ENCODE measurements at regions not wholly inside any gene's neighbourhood (a gene's known extent, or its start where the extent isn't known, plus 50 kb on each side); places are given as distances from the start of the nearest gene placed in this dataset.
"Not testable (repeated sequence)": the region's sequence is repeated elsewhere in the genome, so short reads cannot be mapped to it uniquely, and the experiment has no call there.

- Histone ChIP-seq H3K9me3 (ENCODE audit: control insufficient read depth in 5 of 5, low read length in 5 of 5) (no peaks in the 10 kb centered on the region), H3K36me3 (ENCODE audit: control insufficient read depth in 5 of 5, insufficient read depth in 5 of 5, low read length in 5 of 5) (no peaks in the 10 kb centered on the region), H3K4me1 (ENCODE audit: control insufficient read depth in 5 of 5, insufficient read depth in 5 of 5, low read length in 5 of 5) (no peaks in the 10 kb centered on the region), H3K4me3 (ENCODE audit: low read depth in 1 of 5, low read length in 5 of 5) (no peak overlapping the region), H3K27me3 (ENCODE audit: control insufficient read depth in 5 of 5, insufficient read depth in 4 of 5, low read length in 5 of 5) (no peaks in the 10 kb centered on the region), H3K27ac (ENCODE audit: low read depth, low read length) (no peak overlapping the region), H3K9ac (ENCODE audit: low read length in 5 of 5) (no peak overlapping the region)
Measured at GRCh38 chr6:68502946-68503345, 132.1 kb upstream of the ADGRB3 start.

- H3K9ac ChIP-seq (ENCODE audit: low read length in 5 of 5), result no peak overlapping the region
- no peak overlapping the region for H3K4me3 ChIP-seq (ENCODE audit: low read depth in 1 of 5, low read length in 5 of 5)
Measured at GRCh38 chr6:68497927-68498326, 137.2 kb upstream of the ADGRB3 start.

DNA sequence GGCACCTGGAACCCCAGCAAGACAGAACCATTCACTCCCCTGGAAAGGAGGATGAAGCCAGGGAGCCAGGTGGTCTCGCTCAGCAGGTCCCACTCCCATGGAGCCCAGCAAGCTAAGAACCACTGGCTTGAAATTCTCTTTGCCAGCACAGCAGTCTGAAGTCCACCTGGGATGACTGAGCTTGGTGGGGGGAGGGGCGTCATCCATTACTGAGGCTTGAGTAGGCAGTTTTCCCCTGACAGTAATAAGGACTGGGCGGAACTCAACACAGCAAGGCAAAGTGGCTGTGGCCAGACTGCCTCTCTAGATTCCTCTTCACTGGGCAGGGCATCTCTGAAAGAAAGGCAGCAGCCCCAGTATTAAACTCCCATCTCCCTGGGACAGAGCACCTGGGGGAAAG lies 140.2 kb upstream of the ADGRB3 start:
- not testable (repeated sequence) for H3K4me1 ChIP-seq (ENCODE audit: control insufficient read depth in 5 of 5, insufficient read depth in 5 of 5, low read length in 5 of 5); H3K9me3 ChIP-seq (ENCODE audit: control insufficient read depth in 5 of 5, low read length in 5 of 5); H3K4me3 ChIP-seq (ENCODE audit: low read depth in 1 of 5, low read length in 5 of 5); H3K27me3 ChIP-seq (ENCODE audit: control insufficient read depth in 5 of 5, insufficient read depth in 4 of 5, low read length in 5 of 5); H3K9ac ChIP-seq (ENCODE audit: low read length in 5 of 5); H3K36me3 ChIP-seq (ENCODE audit: control insufficient read depth in 5 of 5, insufficient read depth in 5 of 5, low read length in 5 of 5); H3K27ac ChIP-seq (ENCODE audit: low read depth, low read length)

More at GRCh38 chr6:68497927-68498326, 137.2 kb upstream of the ADGRB3 start:
- H3K9me3 ChIP-seq (ENCODE audit: control insufficient read depth in 5 of 5, low read length in 5 of 5), result peaks cover 0 to 7% (median 0%) of the 10 kb centered on the region in 5 donors
- no peak overlapping the region for H3K27ac ChIP-seq (ENCODE audit: low read depth, low read length)
- H3K36me3 ChIP-seq (ENCODE audit: control insufficient read depth in 5 of 5, insufficient read depth in 5 of 5, low read length in 5 of 5), result no peaks in the 10 kb centered on the region
- no peaks in the 10 kb centered on the region for H3K4me1 ChIP-seq (ENCODE audit: control insufficient read depth in 5 of 5, insufficient read depth in 5 of 5, low read length in 5 of 5)
- H3K27me3 ChIP-seq (ENCODE audit: control insufficient read depth in 5 of 5, insufficient read depth in 4 of 5, low read length in 5 of 5), result no peaks in the 10 kb centered on the region

- Histone ChIP-seq H3K4me3 (ENCODE audit: low read depth in 1 of 5, low read length in 5 of 5) (no peak overlapping the region), H3K4me1 (ENCODE audit: control insufficient read depth in 5 of 5, insufficient read depth in 5 of 5, low read length in 5 of 5) (peaks cover 0 to 5% (median 0%) of the 10 kb centered on the region in 5 donors), H3K9me3 (ENCODE audit: control insufficient read depth in 5 of 5, low read length in 5 of 5) (no peaks in the 10 kb centered on the region), H3K36me3 (ENCODE audit: control insufficient read depth in 5 of 5, insufficient read depth in 5 of 5, low read length in 5 of 5) (no peaks in the 10 kb centered on the region), H3K9ac (ENCODE audit: low read length in 5 of 5) (no peak overlapping the region), H3K27ac (ENCODE audit: low read depth, low read length) (no peak overlapping the region), H3K27me3 (ENCODE audit: control insufficient read depth in 5 of 5, insufficient read depth in 4 of 5, low read length in 5 of 5) (no peaks in the 10 kb centered on the region)
Measured at GRCh38 chr6:68476611-68477010, 158.5 kb upstream of the ADGRB3 start.

DNA sequence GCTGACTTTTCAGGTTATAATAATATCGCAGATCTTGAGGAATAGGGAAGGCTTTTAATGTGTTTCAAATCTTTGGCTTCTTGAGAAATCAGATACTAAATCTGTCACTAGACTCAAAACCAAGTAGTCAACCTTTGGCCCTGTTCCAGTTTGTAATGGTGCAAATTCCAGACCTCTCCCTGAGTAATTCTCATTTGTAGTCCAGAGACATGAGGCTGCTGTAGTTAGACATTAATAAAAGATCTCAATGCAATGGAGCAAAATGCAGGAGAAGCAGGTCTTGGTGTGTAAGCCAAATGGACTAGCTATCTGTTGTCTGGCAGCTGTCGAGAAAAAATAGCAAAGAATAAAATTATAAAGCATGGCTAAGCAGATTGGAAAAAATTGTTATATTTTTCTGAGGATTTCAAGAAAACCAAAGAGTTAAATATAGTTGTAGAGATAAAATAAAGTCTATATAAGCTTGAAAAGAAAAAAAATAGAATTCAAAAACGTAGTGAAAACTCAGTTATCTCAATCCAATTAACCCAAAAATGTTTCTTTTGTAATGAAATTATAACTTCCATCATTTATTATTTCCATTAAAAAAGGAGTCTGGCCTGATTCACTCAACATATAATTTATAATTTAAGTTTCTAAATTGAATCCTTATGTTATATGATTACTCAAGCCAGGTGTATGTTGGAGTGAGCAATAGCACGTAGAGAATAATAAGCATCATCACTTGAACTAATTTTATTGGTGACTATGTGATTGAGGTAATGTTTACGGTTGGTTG lies 161.5 kb upstream of the ADGRB3 start:
- Histone ChIP-seq H3K27me3 (ENCODE audit: control insufficient read depth in 5 of 5, insufficient read depth in 4 of 5, low read length in 5 of 5) (no peaks in the 10 kb centered on the region), H3K4me3 (ENCODE audit: low read depth in 1 of 5, low read length in 5 of 5) (no peak overlapping the region), H3K9ac (ENCODE audit: low read length in 5 of 5) (no peak overlapping the region), H3K4me1 (ENCODE audit: control insufficient read depth in 5 of 5, insufficient read depth in 5 of 5, low read length in 5 of 5) (peaks cover 0 to 5% (median 0%) of the 10 kb centered on the region in 5 donors), H3K9me3 (ENCODE audit: control insufficient read depth in 5 of 5, low read length in 5 of 5) (no peaks in the 10 kb centered on the region), H3K36me3 (ENCODE audit: control insufficient read depth in 5 of 5, insufficient read depth in 5 of 5, low read length in 5 of 5) (no peaks in the 10 kb centered on the region), H3K27ac (ENCODE audit: low read depth, low read length) (no peak overlapping the region)

DNA sequence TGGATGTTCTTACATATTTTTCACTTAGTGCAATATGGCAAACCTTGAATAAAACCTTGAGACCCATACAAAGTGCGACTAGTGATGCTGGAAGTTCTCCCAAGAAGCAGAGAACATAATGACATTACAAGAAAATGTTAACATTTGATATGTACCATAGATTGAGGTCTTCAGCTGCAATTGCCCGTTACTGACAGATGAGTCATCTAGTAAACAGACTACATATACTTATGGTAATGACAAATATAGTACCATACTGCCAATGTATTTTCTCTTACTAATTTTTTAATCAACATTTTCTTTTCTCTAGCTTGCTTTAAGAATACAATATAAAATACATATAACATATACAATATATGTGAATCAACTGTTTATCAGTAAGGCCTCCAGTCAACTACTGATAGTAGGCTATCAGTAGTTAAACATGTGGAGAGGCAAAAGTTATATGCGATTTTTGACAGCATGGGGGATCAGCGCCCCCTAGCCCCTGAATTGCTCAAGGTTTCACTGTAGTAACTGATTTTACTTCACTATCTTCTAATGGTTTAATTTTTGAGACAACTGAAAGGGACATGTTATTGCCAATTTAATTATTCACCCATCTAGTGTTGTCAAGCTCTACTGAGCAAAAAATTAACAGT lies 166.7 kb upstream of the ADGRB3 start:
- Histone ChIP-seq H3K27me3 (ENCODE audit: control insufficient read depth in 5 of 5, insufficient read depth in 4 of 5, low read length in 5 of 5) (no peaks in the 10 kb centered on the region), H3K27ac (ENCODE audit: low read depth, low read length) (no peak overlapping the region), H3K9ac (ENCODE audit: low read length in 5 of 5) (no peak overlapping the region), H3K36me3 (ENCODE audit: control insufficient read depth in 5 of 5, insufficient read depth in 5 of 5, low read length in 5 of 5) (no peaks in the 10 kb centered on the region), H3K4me1 (ENCODE audit: control insufficient read depth in 5 of 5, insufficient read depth in 5 of 5, low read length in 5 of 5) (no peaks in the 10 kb centered on the region), H3K9me3 (ENCODE audit: control insufficient read depth in 5 of 5, low read length in 5 of 5) (no peaks in the 10 kb centered on the region), H3K4me3 (ENCODE audit: low read depth in 1 of 5, low read length in 5 of 5) (no peak overlapping the region)

GRCh38 chr6:68458447-68458846 lies 176.6 kb upstream of the ADGRB3 start:
- Histone ChIP-seq H3K27ac (ENCODE audit: low read depth, low read length) (no peak overlapping the region), H3K27me3 (ENCODE audit: control insufficient read depth in 5 of 5, insufficient read depth in 4 of 5, low read length in 5 of 5) (no peaks in the 10 kb centered on the region), H3K4me1 (ENCODE audit: control insufficient read depth in 5 of 5, insufficient read depth in 5 of 5, low read length in 5 of 5) (no peaks in the 10 kb centered on the region), H3K9me3 (ENCODE audit: control insufficient read depth in 5 of 5, low read length in 5 of 5) (peaks cover 0 to 14% (median 3%) of the 10 kb centered on the region in 5 donors), H3K9ac (ENCODE audit: low read length in 5 of 5) (no peak overlapping the region), H3K36me3 (ENCODE audit: control insufficient read depth in 5 of 5, insufficient read depth in 5 of 5, low read length in 5 of 5) (no peaks in the 10 kb centered on the region), H3K4me3 (ENCODE audit: low read depth in 1 of 5, low read length in 5 of 5) (no peak overlapping the region)

DNA sequence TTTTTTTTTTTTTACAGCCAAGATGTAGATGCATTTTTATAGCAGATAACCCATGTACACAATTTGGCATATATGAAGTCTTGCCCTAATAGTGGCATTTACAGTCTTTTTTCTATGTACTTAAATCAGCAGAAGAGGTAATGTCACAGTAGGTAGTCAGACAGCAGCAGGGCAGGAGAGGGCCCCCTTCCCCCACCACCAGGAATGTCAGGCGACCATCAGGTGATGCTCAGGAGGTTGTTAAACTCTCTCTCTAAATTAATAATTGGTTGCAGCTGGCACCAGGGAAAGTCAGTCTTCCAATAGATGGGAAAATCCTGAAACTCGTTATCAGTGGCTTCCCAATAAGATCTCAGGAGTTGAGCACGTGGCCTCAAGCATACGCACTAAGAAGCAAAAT lies 188.0 kb upstream of the ADGRB3 start:
- no peak overlapping the region for H3K9ac ChIP-seq (ENCODE audit: low read length in 5 of 5)
- H3K4me1 ChIP-seq (ENCODE audit: control insufficient read depth in 5 of 5, insufficient read depth in 5 of 5, low read length in 5 of 5), result no peaks in the 10 kb centered on the region
- H3K36me3 ChIP-seq (ENCODE audit: control insufficient read depth in 5 of 5, insufficient read depth in 5 of 5, low read length in 5 of 5), result no peaks in the 10 kb centered on the region
- no peak overlapping the region for H3K4me3 ChIP-seq (ENCODE audit: low read depth in 1 of 5, low read length in 5 of 5)
- no peaks in the 10 kb centered on the region for H3K27me3 ChIP-seq (ENCODE audit: control insufficient read depth in 5 of 5, insufficient read depth in 4 of 5, low read length in 5 of 5)
- no peak overlapping the region for H3K27ac ChIP-seq (ENCODE audit: low read depth, low read length)
- no peaks in the 10 kb centered on the region for H3K9me3 ChIP-seq (ENCODE audit: control insufficient read depth in 5 of 5, low read length in 5 of 5)

DNA sequence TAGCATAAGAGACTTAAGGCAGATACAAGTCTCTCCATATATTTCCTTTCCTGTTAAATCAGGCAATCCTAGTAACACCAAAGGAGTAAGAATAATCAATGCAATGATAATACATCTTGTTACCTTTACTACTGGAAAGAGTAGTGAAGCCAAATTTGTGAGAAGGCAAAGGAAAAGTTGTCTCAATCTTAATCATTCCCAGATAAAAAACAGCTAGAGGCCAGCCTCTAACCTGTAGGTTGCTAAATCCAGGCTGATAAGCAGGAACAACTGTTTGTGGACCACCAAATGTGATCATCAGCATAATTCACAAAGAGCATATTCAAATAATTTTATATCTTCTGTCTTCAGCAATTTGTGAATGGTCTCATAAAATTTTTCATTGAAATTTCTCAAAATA lies 189.2 kb upstream of the ADGRB3 start:
- Histone ChIP-seq H3K9ac (ENCODE audit: low read length in 5 of 5) (no peak overlapping the region), H3K27me3 (ENCODE audit: control insufficient read depth in 5 of 5, insufficient read depth in 4 of 5, low read length in 5 of 5) (no peaks in the 10 kb centered on the region), H3K36me3 (ENCODE audit: control insufficient read depth in 5 of 5, insufficient read depth in 5 of 5, low read length in 5 of 5) (no peaks in the 10 kb centered on the region), H3K4me3 (ENCODE audit: low read depth in 1 of 5, low read length in 5 of 5) (no peak overlapping the region), H3K27ac (ENCODE audit: low read depth, low read length) (no peak overlapping the region), H3K4me1 (ENCODE audit: control insufficient read depth in 5 of 5, insufficient read depth in 5 of 5, low read length in 5 of 5) (no peaks in the 10 kb centered on the region), H3K9me3 (ENCODE audit: control insufficient read depth in 5 of 5, low read length in 5 of 5) (no peaks in the 10 kb centered on the region)

DNA sequence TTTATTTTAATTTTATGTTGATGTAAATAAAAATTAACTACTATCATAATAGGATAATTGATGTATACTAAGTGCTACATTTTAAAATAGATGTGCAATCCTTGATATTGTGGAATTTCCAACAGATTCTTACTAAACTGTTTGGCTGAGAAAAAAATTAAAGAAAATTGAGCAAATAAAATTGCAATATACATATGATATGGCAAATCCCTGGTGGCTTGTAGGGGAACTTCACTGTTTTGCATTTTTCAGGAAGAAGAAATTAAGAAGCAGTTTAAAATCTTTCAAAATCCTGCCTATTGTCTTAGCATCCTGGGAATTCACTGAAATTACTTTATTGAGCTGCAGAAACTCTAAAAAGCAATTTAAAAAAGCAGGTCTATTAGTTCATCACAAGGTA lies 191.4 kb upstream of the ADGRB3 start:
- Histone ChIP-seq H3K4me1 (ENCODE audit: control insufficient read depth in 5 of 5, insufficient read depth in 5 of 5, low read length in 5 of 5) (no peaks in the 10 kb centered on the region), H3K27ac (ENCODE audit: low read depth, low read length) (no peak overlapping the region), H3K9ac (ENCODE audit: low read length in 5 of 5) (no peak overlapping the region), H3K27me3 (ENCODE audit: control insufficient read depth in 5 of 5, insufficient read depth in 4 of 5, low read length in 5 of 5) (no peaks in the 10 kb centered on the region), H3K36me3 (ENCODE audit: control insufficient read depth in 5 of 5, insufficient read depth in 5 of 5, low read length in 5 of 5) (no peaks in the 10 kb centered on the region), H3K4me3 (ENCODE audit: low read depth in 1 of 5, low read length in 5 of 5) (no peak overlapping the region), H3K9me3 (ENCODE audit: control insufficient read depth in 5 of 5, low read length in 5 of 5) (no peaks in the 10 kb centered on the region)

All from subcutaneous abdominal adipose tissue (tissue), 5 donors.